ENCODE measurements at regions not wholly inside any gene's neighbourhood (a gene's known extent, or its start where the extent isn't known, plus 50 kb on each side); places are given as distances from the start of the nearest gene placed in this dataset.

GRCh38 chr13:99806671-99807070, 164.9 kb downstream of the ZIC5 start:
- H3K4me3 ChIP-seq: no peak overlapping the region
- intact Hi-C loops (cut with DNase I): no loop called here
- WGBS, 3 donors: 67 to 68% (median 68%) methylated on average over 4 of the region's 4 CpGs
- no peaks in the 10 kb centered on the region for H3K9me3 ChIP-seq
- no peaks in the 10 kb centered on the region for H3K36me3 ChIP-seq
- H3K27ac ChIP-seq: no peak overlapping the region
- TF ChIP-seq EP300 (IDR thresholded peaks at IDR 0.05) (no peak), POLR2A (IDR thresholded peaks at IDR 0.05) (no peak), CTCF (IDR thresholded peaks at IDR 0.05) (no peak)
- no peaks in the 10 kb centered on the region for H3K27me3 ChIP-seq
- DNase-seq: no peak
- no peaks in the 10 kb centered on the region for H3K4me1 ChIP-seq (ENCODE audit: insufficient read depth)

- H3K4me3 ChIP-seq: no peak overlapping the region
- intact Hi-C loops (cut with DNase I): no loop called here
- no peaks in the 10 kb centered on the region for H3K27me3 ChIP-seq
- DNase-seq: no peak
- no peaks in the 10 kb centered on the region for H3K9me3 ChIP-seq
- WGBS, 3 donors: 25 to 31% (median 30%) methylated on average over 7 of the region's 7 CpGs
- no peaks in the 10 kb centered on the region for H3K4me1 ChIP-seq (ENCODE audit: insufficient read depth)
- no peaks in the 10 kb centered on the region for H3K36me3 ChIP-seq
- TF ChIP-seq EP300 (IDR thresholded peaks at IDR 0.05) (no peak), CTCF (IDR thresholded peaks at IDR 0.05) (no peak), POLR2A (IDR thresholded peaks at IDR 0.05) (no peak)
- H3K27ac ChIP-seq: no peak overlapping the region
Measured at GRCh38 chr13:99805361-99805760, 166.2 kb downstream of the ZIC5 start.

- H3K4me3 ChIP-seq: no peak overlapping the region
- H3K9me3 ChIP-seq: no peaks in the 10 kb centered on the region
- intact Hi-C loops (cut with DNase I): no loop called here
- WGBS, 3 donors: 93 to 99% (median 94%) methylated on average over 3 of the region's 3 CpGs
- TF ChIP-seq POLR2A (IDR thresholded peaks at IDR 0.05): no peak
- no peak for TF ChIP-seq CTCF (IDR thresholded peaks at IDR 0.05)
- no peak for TF ChIP-seq EP300 (IDR thresholded peaks at IDR 0.05)
- no peaks in the 10 kb centered on the region for H3K27me3 ChIP-seq
- DNase-seq: no peak
- H3K4me1 ChIP-seq (ENCODE audit: insufficient read depth): no peaks in the 10 kb centered on the region
- H3K36me3 ChIP-seq: no peaks in the 10 kb centered on the region
- no peak overlapping the region for H3K27ac ChIP-seq
Measured at GRCh38 chr13:99803141-99803540, 168.4 kb downstream of the ZIC5 start.

- TF ChIP-seq EP300 (IDR thresholded peaks at IDR 0.05) (no peak), POLR2A (IDR thresholded peaks at IDR 0.05) (no peak), CTCF (IDR thresholded peaks at IDR 0.05) (no peak)
- no peaks in the 10 kb centered on the region for H3K9me3 ChIP-seq
- H3K4me1 ChIP-seq (ENCODE audit: insufficient read depth): no peaks in the 10 kb centered on the region
- H3K27me3 ChIP-seq: no peaks in the 10 kb centered on the region
- H3K27ac ChIP-seq: no peak overlapping the region
- no peaks in the 10 kb centered on the region for H3K36me3 ChIP-seq
- no peak for DNase-seq
- intact Hi-C loops (cut with DNase I): no loop called here
- H3K4me3 ChIP-seq: no peak overlapping the region
Measured at GRCh38 chr13:99802416-99802815, 169.2 kb downstream of the ZIC5 start.

- DNase-seq: no peak
- TF ChIP-seq CTCF (IDR thresholded peaks at IDR 0.05) (no peak), POLR2A (IDR thresholded peaks at IDR 0.05) (no peak)
- WGBS, 3 donors: 29 to 36% (median 31%) methylated on average over 4 of the region's 4 CpGs
- no peaks in the 10 kb centered on the region for H3K36me3 ChIP-seq
- H3K4me1 ChIP-seq (ENCODE audit: insufficient read depth): no peaks in the 10 kb centered on the region
- H3K4me3 ChIP-seq: no peak overlapping the region
- no peak overlapping the region for H3K27ac ChIP-seq
- intact Hi-C loops (cut with DNase I): no loop called here
- no peaks in the 10 kb centered on the region for H3K27me3 ChIP-seq
- H3K9me3 ChIP-seq: no peaks in the 10 kb centered on the region
Measured at GRCh38 chr13:99800951-99801350, 170.6 kb downstream of the ZIC5 start.
